A673 (cell line): ENCODE measurements at regions not wholly inside any gene's neighbourhood (a gene's known extent, or its start where the extent isn't known, plus 50 kb on each side); places are given as distances from the start of the nearest gene placed in this dataset.

Source experiments
- BruUV-seq: library from RNA; stranded (reverse); fragments of 400-500 nt; replicated peaks from 2 replicates; lab custom pipeline; 2021; lab: Mats Ljungman, UMichigan
- CTCF ChIA-PET: fragments of 300-600 bp; sonication (Branson Sonifier 250); formaldehyde crosslinking; loops from one replicate; lab custom pipeline; 2022; ENCODE audit warnings: antibody characterized with exemption; lab: Charles Lee
- POLR2A ChIA-PET: fragments of 300-600 bp; sonication (Branson Sonifier 250); formaldehyde crosslinking; loops from one replicate; lab custom pipeline; 2022; ENCODE audit warnings: antibody characterized with exemption; ENCODE audit not compliant: low non-redundant PET; lab: Charles Lee
- DNase-seq: peaks from one replicate; pipeline ENCODE4 v3.0.0-alpha.2; 2015; ENCODE audit warnings: low spot score
- H3K27ac ChIP-seq: fragments of 200-600 bp; sonication (generic); 2 replicates; pipeline ENCODE4 v1.5.1; 2016; ENCODE audit warnings: mixed run types, low read depth, mild to moderate bottlenecking, mixed read lengths, antibody characterized with exemption, low read length; ENCODE audit not compliant: poor library complexity, severe bottlenecking
- H3K27me3 ChIP-seq: fragments of 200-600 bp; sonication (generic); replicated peaks from 2 replicates; pipeline ENCODE4 v1.6.1; 2017; ENCODE audit warnings: mixed run types, low read depth, mild to moderate bottlenecking, mixed read lengths, antibody characterized with exemption, low read length; ENCODE audit not compliant: insufficient read depth, poor library complexity
- H3K36me3 ChIP-seq: fragments of 200-600 bp; sonication (generic); 2 replicates; pipeline ENCODE4 v1.6.1; 2016; ENCODE audit warnings: mixed run types, mild to moderate bottlenecking, mixed read lengths, antibody characterized with exemption, low read length; ENCODE audit not compliant: insufficient read depth, poor library complexity, severe bottlenecking
- H3K4me1 ChIP-seq: fragments of 200-600 bp; sonication (generic); 2 replicates; pipeline ENCODE4 v1.6.1; 2017; ENCODE audit warnings: mixed run types, mild to moderate bottlenecking, mixed read lengths, antibody characterized with exemption, low read length; ENCODE audit not compliant: insufficient read depth, poor library complexity, severe bottlenecking
- H3K4me3 ChIP-seq: fragments of 200-600 bp; sonication (generic); 2 replicates; pipeline ENCODE4 v1.5.1; 2016; ENCODE audit warnings: low read depth, mixed run types, mild to moderate bottlenecking, mixed read lengths, low read length; ENCODE audit not compliant: poor library complexity, severe bottlenecking
- H3K9me3 ChIP-seq: fragments of 200-600 bp; sonication (generic); 2 replicates; pipeline ENCODE4 v1.6.1; 2016; ENCODE audit warnings: mixed run types, low read depth, mild to moderate bottlenecking, mixed read lengths, antibody characterized with exemption, low read length; ENCODE audit not compliant: poor library complexity, severe bottlenecking
- EZH2 ChIP-seq: fragments of 200-600 bp; sonication (generic); IDR thresholded peaks from 2 replicates; pipeline ENCODE4 v1.6.1; 2017; ENCODE audit warnings: borderline replicate concordance, low read depth, mild to moderate bottlenecking, mixed read lengths, antibody characterized with exemption, low read length; ENCODE audit not compliant: poor library complexity, severe bottlenecking
- intact Hi-C: fragments of 100-400 bp; cut with micrococcal nuclease; formaldehyde crosslinking; loops from one replicate; pipeline ENCODE4 v1.10.0; 2022; ENCODE audit not compliant: unreplicated experiment
- TF ChIP-seq, protein P1 (sequence below): fragments of 300-800, 200-600 bp; sonication (generic); conservative IDR thresholded peaks from 2 replicates; pipeline ENCODE4 v1.5.1; 2017; ENCODE audit warnings: low read depth, mild to moderate bottlenecking, antibody characterized with exemption, low read length, moderate library complexity, mixed read lengths

DNA sequence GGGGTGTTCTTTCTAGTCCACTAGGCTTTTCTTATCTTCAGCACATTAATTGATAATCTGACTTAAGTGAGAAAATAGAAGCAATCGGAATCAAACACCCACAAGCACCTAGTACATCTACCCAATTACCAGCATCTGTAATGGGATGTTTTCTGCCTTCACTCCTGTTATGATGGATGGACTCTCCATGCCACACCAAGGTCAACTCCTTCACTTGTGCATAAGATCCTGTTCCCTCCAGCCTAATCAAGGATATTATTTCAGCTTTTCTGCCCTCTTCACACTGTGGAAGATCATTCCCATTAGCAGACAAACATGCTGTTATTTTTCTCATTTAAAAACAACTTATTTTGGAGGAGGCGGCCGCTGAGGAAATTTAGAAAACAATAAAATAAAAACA, 162.0 kb upstream of the EDIL3 start:
- Histone ChIP-seq H3K27me3 (no peaks in the 10 kb centered on the region), H3K9me3 (no peaks in the 10 kb centered on the region), H3K4me1 (no peaks in the 10 kb centered on the region), H3K4me3 (no peak overlapping the region), H3K36me3 (no peaks in the 10 kb centered on the region), H3K27ac (no peak overlapping the region)
- TF ChIP-seq EZH2, result no peak
- TF ChIP-seq, protein P1, sequence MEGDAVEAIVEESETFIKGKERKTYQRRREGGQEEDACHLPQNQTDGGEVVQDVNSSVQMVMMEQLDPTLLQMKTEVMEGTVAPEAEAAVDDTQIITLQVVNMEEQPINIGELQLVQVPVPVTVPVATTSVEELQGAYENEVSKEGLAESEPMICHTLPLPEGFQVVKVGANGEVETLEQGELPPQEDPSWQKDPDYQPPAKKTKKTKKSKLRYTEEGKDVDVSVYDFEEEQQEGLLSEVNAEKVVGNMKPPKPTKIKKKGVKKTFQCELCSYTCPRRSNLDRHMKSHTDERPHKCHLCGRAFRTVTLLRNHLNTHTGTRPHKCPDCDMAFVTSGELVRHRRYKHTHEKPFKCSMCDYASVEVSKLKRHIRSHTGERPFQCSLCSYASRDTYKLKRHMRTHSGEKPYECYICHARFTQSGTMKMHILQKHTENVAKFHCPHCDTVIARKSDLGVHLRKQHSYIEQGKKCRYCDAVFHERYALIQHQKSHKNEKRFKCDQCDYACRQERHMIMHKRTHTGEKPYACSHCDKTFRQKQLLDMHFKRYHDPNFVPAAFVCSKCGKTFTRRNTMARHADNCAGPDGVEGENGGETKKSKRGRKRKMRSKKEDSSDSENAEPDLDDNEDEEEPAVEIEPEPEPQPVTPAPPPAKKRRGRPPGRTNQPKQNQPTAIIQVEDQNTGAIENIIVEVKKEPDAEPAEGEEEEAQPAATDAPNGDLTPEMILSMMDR, result no peak
- intact Hi-C loops, result no loop called here
- no TSS peak for BruUV-seq
- no peak for DNase-seq
- CTCF ChIA-PET, result no interaction called here
- POLR2A ChIA-PET, result no interaction called here

DNA sequence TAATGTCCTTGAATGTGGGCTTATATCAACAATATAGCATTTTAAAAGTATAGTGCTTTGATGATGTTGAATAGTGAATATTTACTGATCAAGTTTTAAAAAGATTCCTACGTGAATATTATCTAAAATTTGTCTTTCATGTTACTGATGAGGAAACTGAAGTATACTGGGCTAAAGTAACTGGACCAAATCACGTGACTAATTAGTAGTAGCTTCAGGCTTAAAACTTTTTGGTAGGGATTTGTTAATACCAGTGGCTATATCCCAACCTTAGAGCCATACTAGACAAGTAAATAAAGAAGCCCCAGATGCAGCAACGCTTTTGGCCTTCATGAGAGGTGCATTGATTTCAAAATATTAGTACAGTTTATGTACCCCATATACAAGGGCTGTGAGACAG, 152.1 kb upstream of the EDIL3 start:
- TF ChIP-seq, protein P1, result no peak
- TF ChIP-seq EZH2, result no peak
- Histone ChIP-seq H3K4me1 (no peaks in the 10 kb centered on the region), H3K27me3 (no peaks in the 10 kb centered on the region), H3K4me3 (no peak overlapping the region), H3K9me3 (peaks cover 6% of the 10 kb centered on the region), H3K36me3 (no peaks in the 10 kb centered on the region), H3K27ac (no peak overlapping the region)
- intact Hi-C loops, result no loop called here
- CTCF ChIA-PET, result no interaction called here
- POLR2A ChIA-PET, result no interaction called here
- BruUV-seq, result no TSS peak
- DNase-seq, result no peak

DNA sequence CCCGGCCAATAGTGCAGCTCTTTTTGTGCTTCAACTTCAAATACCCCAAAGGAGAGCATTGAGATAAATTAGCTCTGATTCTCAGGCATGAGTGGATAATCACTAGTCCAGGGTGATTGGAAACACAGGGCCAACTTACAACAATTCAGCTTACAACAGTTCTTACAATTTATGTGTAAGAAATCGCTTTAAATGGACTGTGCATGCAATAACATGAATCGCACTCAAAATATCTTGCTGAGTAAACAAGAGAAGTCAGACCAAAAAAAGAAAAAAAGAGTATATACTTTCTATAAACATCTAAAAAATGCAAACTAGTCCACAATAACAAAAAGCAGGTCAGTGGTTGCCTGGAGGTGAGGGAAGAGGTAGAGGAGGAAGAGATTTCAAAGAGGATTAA, 150.6 kb upstream of the EDIL3 start:
- ChIA-PET CTCF (no interaction called here), POLR2A (no interaction called here)
- no peak for TF ChIP-seq EZH2
- TF ChIP-seq, protein P1, result no peak
- Histone ChIP-seq H3K9me3 (no peaks in the 10 kb centered on the region), H3K4me1 (no peaks in the 10 kb centered on the region), H3K36me3 (no peaks in the 10 kb centered on the region), H3K4me3 (no peak overlapping the region), H3K27me3 (no peaks in the 10 kb centered on the region), H3K27ac (no peak overlapping the region)
- intact Hi-C loops, result no loop called here
- DNase-seq, result no peak
- no TSS peak for BruUV-seq
